ENCODE measurements at regions not wholly inside any gene's neighbourhood (a gene's known extent, or its start where the extent isn't known, plus 50 kb on each side); places are given as distances from the start of the nearest gene placed in this dataset.

- H3K27ac ChIP-seq (ENCODE audit: insufficient read depth, low read depth, low read length) = no peak overlapping the region
Observed at GRCh38 chr10:62916141-62916603, 100.0 kb upstream of the EGR2 start.

More at GRCh38 chr10:62916141-62916603, 100.0 kb upstream of the EGR2 start:
- H3K9me1 ChIP-seq (replicated peaks; ENCODE audit: control insufficient read depth, extremely low read depth, insufficient read depth, low read length) = no peaks in the 10 kb centered on the region
- no peaks in the 10 kb centered on the region for H3K4me1 ChIP-seq (ENCODE audit: control insufficient read depth, extremely low read depth, insufficient read depth, low read length)
- TF ChIP-seq MAX (IDR thresholded peaks at IDR 0.05; ENCODE audit: insufficient read depth, insufficient read length) = no peak
- no peak for TF ChIP-seq GATA2 (IDR thresholded peaks at IDR 0.05; ENCODE audit: insufficient read depth, insufficient read length, low read depth, low read length)
- TF ChIP-seq JUN (IDR thresholded peaks at IDR 0.05; ENCODE audit: borderline replicate concordance, insufficient read depth, insufficient read length, low read depth) = no peak
- TF ChIP-seq POLR2A (IDR thresholded peaks at IDR 0.05; ENCODE audit: low read depth, low read length) = no peak
- no peak for TF ChIP-seq POLR2AphosphoS5 (IDR thresholded peaks at IDR 0.05; ENCODE audit: insufficient read depth, low read depth, low read length)
- no peak for TF ChIP-seq MYC (IDR thresholded peaks at IDR 0.05; ENCODE audit: low read depth, low read length)
- no peak for TF ChIP-seq CTCF (IDR thresholded peaks at IDR 0.05; ENCODE audit: extremely low read depth in 1 of 2, insufficient read depth in 1 of 2, low read depth in 1 of 2, low read length in 2 of 2)
- no peak for TF ChIP-seq EZH2 (IDR thresholded peaks at IDR 0.05; ENCODE audit: borderline replicate concordance, low read depth, low read length, severe bottlenecking)
- no peak for TF ChIP-seq FOS (IDR thresholded peaks at IDR 0.05; ENCODE audit: borderline replicate concordance, insufficient read depth, low read length)
- no peaks in the 10 kb centered on the region for H4K20me1 ChIP-seq (replicated peaks; ENCODE audit: control insufficient read depth, extremely low read depth, insufficient read depth, low read length)
- DNase-seq (ENCODE audit: low read depth, low spot score) (no peak), FAIRE-seq (no peak)
- dilution Hi-C loops (cut with MboI; ENCODE audit: extremely low pct_ligation_motif_present, low sequenced_read_pairs) = no loop called here
- no peak overlapping the region for H2AFZ ChIP-seq (ENCODE audit: low read depth, low read length)
- H3K4me3 ChIP-seq (replicated peaks in 1 of 3; ENCODE audit: insufficient read depth in 1 of 3, low read depth in 1 of 3, low read length in 3 of 3) = no peak overlapping the region
- H3K27me3 ChIP-seq (ENCODE audit: control insufficient read depth in 2 of 2, insufficient read depth in 2 of 2, low read length in 2 of 2) = no peaks in the 10 kb centered on the region
- ChIA-PET POLR2A (no interaction called here), CTCF (no interaction called here)
- no peaks in the 10 kb centered on the region for H3K36me3 ChIP-seq (ENCODE audit: control insufficient read depth in 2 of 2, extremely low read depth in 1 of 2, insufficient read depth in 2 of 2, low read length in 2 of 2)
- no peaks in the 10 kb centered on the region for H3K9me3 ChIP-seq (replicated peaks; ENCODE audit: control insufficient read depth, insufficient read depth, low read length)
- intact Hi-C loops (cut with micrococcal nuclease) = no loop called here
- no peaks in the 10 kb centered on the region for H3K79me2 ChIP-seq (ENCODE audit: control insufficient read depth, insufficient read depth, low read length)
- no peak overlapping the region for H3K9ac ChIP-seq (replicated peaks; ENCODE audit: extremely low read depth, insufficient read depth, low read length)
- no peak overlapping the region for H3K4me2 ChIP-seq (ENCODE audit: insufficient read depth, low read length)
- no TSS peak for BruUV-seq (replicated peaks)

Data from endothelial cell of umbilical vein (primary cell).